HEK293 (cell line): ENCODE measurements at regions not wholly inside any gene's neighbourhood (a gene's known extent, or its start where the extent isn't known, plus 50 kb on each side); places are given as distances from the start of the nearest gene placed in this dataset.

Source experiments
- ZBTB49 ChIP-seq: fragments of 450-650 bp; formaldehyde crosslinking; IDR thresholded peaks from 2 replicates; pipeline ENCODE4 v1.5.1; 2016; ENCODE audit warnings: missing biosample characterization, missing genetic modification characterization, low read depth
- ZFP37 ChIP-seq: fragments of 450-650 bp; formaldehyde crosslinking; IDR thresholded peaks from 2 replicates; pipeline ENCODE4 v1.5.1; 2016; ENCODE audit warnings: missing biosample characterization, missing genetic modification characterization
- ZIC2 ChIP-seq: fragments of 450-650 bp; formaldehyde crosslinking; IDR thresholded peaks from 2 replicates; pipeline ENCODE4 v1.5.1; 2016; ENCODE audit warnings: missing biosample characterization, missing genetic modification characterization
- ZNF248 ChIP-seq: fragments of 450-650 bp; formaldehyde crosslinking; IDR thresholded peaks from 2 replicates; pipeline ENCODE4 v1.5.1; 2017; ENCODE audit warnings: missing biosample characterization, missing genetic modification characterization
- ZNF558 ChIP-seq: fragments of 450-650 bp; formaldehyde crosslinking; IDR thresholded peaks from 2 replicates; pipeline ENCODE4 v1.5.1; 2016; ENCODE audit warnings: missing biosample characterization, missing genetic modification characterization
- TF ChIP-seq, protein P1 (sequence below): fragments of 450-650 bp; formaldehyde crosslinking; IDR thresholded peaks from 2 replicates; pipeline ENCODE4 v1.5.1; 2016; ENCODE audit warnings: missing biosample characterization, missing genetic modification characterization

DNA sequence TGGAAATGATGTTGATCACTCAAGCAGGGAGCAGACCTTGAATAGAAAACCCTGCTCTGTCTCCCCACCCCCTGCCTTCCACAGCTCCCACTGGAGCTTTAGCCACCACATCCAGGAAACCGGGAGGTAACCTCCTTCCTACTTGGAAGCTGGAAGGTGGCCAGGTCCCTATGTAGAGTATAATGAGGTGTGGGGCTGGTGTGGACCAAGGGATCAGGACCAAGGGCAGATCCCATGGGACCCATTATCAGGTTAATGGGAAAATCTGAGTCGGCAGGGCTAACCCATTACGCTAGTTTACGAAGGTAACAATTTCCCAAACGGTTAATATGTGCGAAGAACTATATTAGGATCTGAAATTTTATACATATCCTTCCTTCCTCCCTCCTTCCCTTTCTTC is 321.9 kb downstream of the MIAT start:
- TF ChIP-seq ZFP37 (no peak), ZNF248 (tag by site-specific recombination) (no peak), ZBTB49 (tag by site-specific recombination) (no peak), ZNF558 (no peak), ZIC2 (tag by site-specific recombination) (no peak)
- TF ChIP-seq, protein P1, sequence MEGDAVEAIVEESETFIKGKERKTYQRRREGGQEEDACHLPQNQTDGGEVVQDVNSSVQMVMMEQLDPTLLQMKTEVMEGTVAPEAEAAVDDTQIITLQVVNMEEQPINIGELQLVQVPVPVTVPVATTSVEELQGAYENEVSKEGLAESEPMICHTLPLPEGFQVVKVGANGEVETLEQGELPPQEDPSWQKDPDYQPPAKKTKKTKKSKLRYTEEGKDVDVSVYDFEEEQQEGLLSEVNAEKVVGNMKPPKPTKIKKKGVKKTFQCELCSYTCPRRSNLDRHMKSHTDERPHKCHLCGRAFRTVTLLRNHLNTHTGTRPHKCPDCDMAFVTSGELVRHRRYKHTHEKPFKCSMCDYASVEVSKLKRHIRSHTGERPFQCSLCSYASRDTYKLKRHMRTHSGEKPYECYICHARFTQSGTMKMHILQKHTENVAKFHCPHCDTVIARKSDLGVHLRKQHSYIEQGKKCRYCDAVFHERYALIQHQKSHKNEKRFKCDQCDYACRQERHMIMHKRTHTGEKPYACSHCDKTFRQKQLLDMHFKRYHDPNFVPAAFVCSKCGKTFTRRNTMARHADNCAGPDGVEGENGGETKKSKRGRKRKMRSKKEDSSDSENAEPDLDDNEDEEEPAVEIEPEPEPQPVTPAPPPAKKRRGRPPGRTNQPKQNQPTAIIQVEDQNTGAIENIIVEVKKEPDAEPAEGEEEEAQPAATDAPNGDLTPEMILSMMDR: no peak
